IMR-90 (cell line): ENCODE measurements at regions not wholly inside any gene's neighbourhood (a gene's known extent, or its start where the extent isn't known, plus 50 kb on each side); places are given as distances from the start of the nearest gene placed in this dataset.

Source experiments
- ATAC-seq: fragments of 200-7000 bp; cut with Tn5 transposase; 2 replicates; pipeline ENCODE4 v1.9.1; 2020; ENCODE audit warnings: low read depth, mild to moderate bottlenecking, moderate library complexity
- BruUV-seq: library from RNA; stranded (reverse); fragments of 400-500 nt; replicated peaks from 2 replicates; lab custom pipeline; 2021; lab: Mats Ljungman, UMichigan
- CTCF ChIA-PET: fragments of 300-600 bp; formaldehyde crosslinking; extraction: SDS; loops from one replicate; lab custom pipeline; 2021; ENCODE audit warnings: antibody characterized with exemption; lab: Yijun Ruan, JAX
- POLR2A ChIA-PET: fragments of 300-600 bp; sonication (Branson Sonifier 250); formaldehyde crosslinking; loops from one replicate; lab custom pipeline; 2022; ENCODE audit warnings: antibody characterized with exemption; ENCODE audit not compliant: unreplicated experiment; lab: Charles Lee
- DNase-seq: peaks from one replicate; pipeline ENCODE4 v3.0.0; 2013
- H2AFZ ChIP-seq: replicated peaks from 2 replicates; pipeline ENCODE3; 2013; ENCODE audit warnings: low read length, mild to moderate bottlenecking; ENCODE audit not compliant: poor library complexity
- H2AK5ac ChIP-seq: 2 replicates; pipeline ENCODE4 v1.6.1; 2013; ENCODE audit warnings: low read depth, low read length, inconsistent platforms
- H2AK9ac ChIP-seq: replicated peaks from 2 replicates; pipeline ENCODE3; 2013; ENCODE audit warnings: mild to moderate bottlenecking, low read depth, low read length, moderate library complexity; ENCODE audit not compliant: poor library complexity
- H2BK120ac ChIP-seq: 2 replicates; pipeline ENCODE4 v1.6.1; 2013; ENCODE audit warnings: low read depth, low read length, inconsistent platforms
- H2BK15ac ChIP-seq: 3 replicates; pipeline ENCODE4 v1.6.1; 2013; ENCODE audit warnings: low read depth, low read length, inconsistent platforms
- H2BK20ac ChIP-seq: 2 replicates; pipeline ENCODE4 v1.6.1; 2013; ENCODE audit warnings: low read depth, mild to moderate bottlenecking, inconsistent platforms, low read length, moderate library complexity
- H2BK5ac ChIP-seq: 2 replicates; pipeline ENCODE4 v1.6.1; 2013; ENCODE audit warnings: mild to moderate bottlenecking, low read depth, low read length, inconsistent platforms; ENCODE audit not compliant: poor library complexity, severe bottlenecking
- H3K14ac ChIP-seq: replicated peaks from 2 replicates; pipeline ENCODE4 v1.6.1; 2013; ENCODE audit warnings: low read depth, low read length, inconsistent platforms
- H3K18ac ChIP-seq: 2 replicates; pipeline ENCODE4 v1.6.1; 2013; ENCODE audit warnings: low read depth, low read length, control low read depth
- H3K23ac ChIP-seq: 2 replicates; pipeline ENCODE4 v1.6.1; 2013; ENCODE audit warnings: low read depth, low read length, inconsistent platforms
- H3K27ac ChIP-seq: 2 replicates; pipeline ENCODE4 v1.5.1; 2013; ENCODE audit warnings: mild to moderate bottlenecking, control low read depth, low read length; ENCODE audit not compliant: insufficient read depth
- H3K27me3 ChIP-seq: 2 replicates; pipeline ENCODE4 v1.6.1; 2013; ENCODE audit warnings: low read length; ENCODE audit not compliant: control insufficient read depth, insufficient read depth
- H3K36me3 ChIP-seq: 2 replicates; pipeline ENCODE4 v1.6.1; 2013; ENCODE audit warnings: low read length, mixed read lengths; ENCODE audit not compliant: control insufficient read depth, insufficient read depth
- H3K4ac ChIP-seq: 2 replicates; pipeline ENCODE4 v1.6.1; 2013; ENCODE audit warnings: low read depth, low read length, inconsistent platforms
- H3K4me1 ChIP-seq: 2 replicates; pipeline ENCODE4 v1.6.1; 2013; ENCODE audit warnings: low read length, mixed read lengths; ENCODE audit not compliant: control insufficient read depth, insufficient read depth
- H3K4me2 ChIP-seq: 2 replicates; pipeline ENCODE4 v1.6.1; 2013; ENCODE audit warnings: low read depth, mild to moderate bottlenecking, control low read depth, low read length, moderate library complexity
- H3K4me3 ChIP-seq: 2 replicates; pipeline ENCODE4 v1.5.1; 2013; ENCODE audit warnings: low read depth, mild to moderate bottlenecking, control low read depth, low read length, moderate library complexity; ENCODE audit not compliant: insufficient read depth
- H3K56ac ChIP-seq: 2 replicates; pipeline ENCODE4 v1.6.1; 2013; ENCODE audit warnings: low read length, inconsistent platforms; ENCODE audit not compliant: insufficient read depth; ENCODE audit errors: extremely low read depth
- H3K79me1 ChIP-seq, 2 experiments: 2 replicates each; pipeline ENCODE4 v1.6.1; 2013; ENCODE audit warnings: low read length in 2 of 2, inconsistent platforms in 1 of 2, low read depth in 1 of 2
- H3K9ac ChIP-seq: 2 replicates; pipeline ENCODE4 v1.6.1; 2013; ENCODE audit warnings: low read depth, low read length, control low read depth
- H3K9me1 ChIP-seq: 2 replicates; pipeline ENCODE4 v1.6.1; 2013; ENCODE audit warnings: low read length, inconsistent platforms; ENCODE audit not compliant: insufficient read depth
- H3K9me3 ChIP-seq: 2 replicates; pipeline ENCODE4 v1.6.1; 2013; ENCODE audit warnings: low read length; ENCODE audit not compliant: control insufficient read depth, insufficient read depth
- H4K20me1 ChIP-seq: 2 replicates; pipeline ENCODE4 v1.6.1; 2013; ENCODE audit warnings: low read length, inconsistent platforms; ENCODE audit not compliant: insufficient read depth
- H4K5ac ChIP-seq: 2 replicates; pipeline ENCODE4 v1.6.1; 2013; ENCODE audit warnings: mild to moderate bottlenecking, low read depth, low read length, control low read depth
- H4K8ac ChIP-seq, 2 experiments: 2 replicates each; pipeline ENCODE4 v1.6.1; 2013; ENCODE audit warnings: low read depth in 2 of 2, low read length in 2 of 2, control low read depth in 1 of 2, inconsistent platforms in 1 of 2
- H4K91ac ChIP-seq: 2 replicates; pipeline ENCODE4 v1.6.1; 2013; ENCODE audit warnings: low read depth, low read length, inconsistent platforms; ENCODE audit not compliant: insufficient read depth
- MAFK ChIP-seq: IDR thresholded peaks from 2 replicates; pipeline ENCODE4 v1.6.1; 2012; ENCODE audit warnings: low read depth, low read length, improper control_type of control experiment
- WGBS, 2 experiments: methylation state at CpG; one replicate each; pipeline versions ENCODE4 v1.1.5 to v1.1.7; 2013; ENCODE audit warnings: missing lambda C conversion rate in 2 of 2; ENCODE audit not compliant: insufficient read length in 1 of 2; ENCODE audit errors: extremely low coverage in 2 of 2; 5-methylcytosine and 5-hydroxymethylcytosine counted together
- dilution Hi-C: fragments of 300-500 bp; cut with HindIII; formaldehyde crosslinking; loops from one replicate; pipeline ENCODE4 v1.14.3; 2018; ENCODE audit warnings: low sequenced_read_pairs; ENCODE audit not compliant: unreplicated experiment
- in situ Hi-C: fragments of 300-500 bp; cut with MboI; formaldehyde crosslinking; loops from 3 replicates; pipeline ENCODE4 v1.14.3; 2019; ENCODE audit warnings: low sequenced_read_pairs, inconsistent platforms, mixed read lengths
- intact Hi-C: fragments of 100-400 bp; cut with micrococcal nuclease; formaldehyde crosslinking; loops from 2 replicates; pipeline ENCODE4 v1.10.0; 2022
- TF ChIP-seq, protein P1 (sequence below): fragments of 150-350 bp; IDR thresholded peaks from 2 replicates; pipeline ENCODE4 v1.6.1; 2016; ENCODE audit warnings: low read depth, mild to moderate bottlenecking, low read length, moderate library complexity, borderline replicate concordance

- Histone ChIP-seq H3K27me3 (no peaks in the 10 kb centered on the region), H3K4ac (no peak overlapping the region), H2AK5ac (no peak overlapping the region), H4K8ac (no peak overlapping the region), H2BK120ac (no peak overlapping the region), H3K4me1 (no peaks in the 10 kb centered on the region), H3K14ac (no peak overlapping the region), H4K5ac (no peak overlapping the region), H4K20me1 (no peaks in the 10 kb centered on the region), H3K18ac (no peak overlapping the region), H2AFZ (no peak overlapping the region), H3K4me2 (no peak overlapping the region), H3K23ac (no peak overlapping the region), H2BK20ac (no peak overlapping the region), H3K27ac (no peak overlapping the region), H3K56ac (no peak overlapping the region), H4K91ac (no peak overlapping the region), H3K9me1 (no peaks in the 10 kb centered on the region), H3K79me1 (no peaks in the 10 kb centered on the region), H2AK9ac (no peak overlapping the region), H2BK5ac (no peak overlapping the region), H3K4me3 (no peak overlapping the region), H3K9ac (no peak overlapping the region), H3K36me3 (no peaks in the 10 kb centered on the region), H2BK15ac (no peak overlapping the region), H3K9me3 (no peaks in the 10 kb centered on the region)
- ChIA-PET CTCF (no interaction called here), POLR2A (no interaction called here)
- intact Hi-C loops: no loop called here
- TF ChIP-seq, protein P1, sequence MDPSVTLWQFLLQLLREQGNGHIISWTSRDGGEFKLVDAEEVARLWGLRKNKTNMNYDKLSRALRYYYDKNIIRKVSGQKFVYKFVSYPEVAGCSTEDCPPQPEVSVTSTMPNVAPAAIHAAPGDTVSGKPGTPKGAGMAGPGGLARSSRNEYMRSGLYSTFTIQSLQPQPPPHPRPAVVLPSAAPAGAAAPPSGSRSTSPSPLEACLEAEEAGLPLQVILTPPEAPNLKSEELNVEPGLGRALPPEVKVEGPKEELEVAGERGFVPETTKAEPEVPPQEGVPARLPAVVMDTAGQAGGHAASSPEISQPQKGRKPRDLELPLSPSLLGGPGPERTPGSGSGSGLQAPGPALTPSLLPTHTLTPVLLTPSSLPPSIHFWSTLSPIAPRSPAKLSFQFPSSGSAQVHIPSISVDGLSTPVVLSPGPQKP: no peak
- peak; percentile 89 for TF ChIP-seq MAFK
- WGBS, 2 experiments: 20% methylated on average over 1 of the region's 2 CpGs; no CpG with 5 or more reads in 1 of the 2 experiments
- dilution Hi-C loops: no loop called here
- DNase-seq (no peak), ATAC-seq (no peak)
- in situ Hi-C loops: no loop called here
- no TSS peak for BruUV-seq
Observed at GRCh38 chr2:192345287-192345686, 150.6 kb upstream of the TMEFF2 start.
